Skeletal muscle satellite cell (primary cell): ENCODE measurements at regions not wholly inside any gene's neighbourhood (a gene's known extent, or its start where the extent isn't known, plus 50 kb on each side); places are given as distances from the start of the nearest gene placed in this dataset.

ENCODE experiments used
- H3K27me3 ChIP-seq: 2 replicates; pipeline ENCODE4 v1.7.0; 2013; ENCODE audit warnings: low read length; ENCODE audit not compliant: control insufficient read depth, insufficient read depth
- H3K36me3 ChIP-seq: 2 replicates; pipeline ENCODE4 v1.7.0; 2013; ENCODE audit warnings: mild to moderate bottlenecking, control low read depth, low read length; ENCODE audit not compliant: insufficient read depth
- H3K4me1 ChIP-seq: 2 replicates; pipeline ENCODE4 v1.7.0; 2013; ENCODE audit warnings: low read length; ENCODE audit not compliant: control insufficient read depth, insufficient read depth
- H3K4me2 ChIP-seq: 2 replicates; pipeline ENCODE4 v1.7.0; 2013; ENCODE audit warnings: mild to moderate bottlenecking, low read length
- H3K4me3 ChIP-seq: 2 replicates; pipeline ENCODE4 v1.7.0; 2013; ENCODE audit warnings: low read length
- H3K9ac ChIP-seq: 2 replicates; pipeline ENCODE4 v1.7.0; 2013; ENCODE audit warnings: mild to moderate bottlenecking, low read depth, low read length, moderate library complexity
- H3K9me3 ChIP-seq: replicated peaks from 2 replicates; pipeline ENCODE4 v1.7.0; 2013; ENCODE audit warnings: mild to moderate bottlenecking, control low read depth, low read length

- Histone ChIP-seq H3K4me3 (no peak overlapping the region), H3K9ac (no peak overlapping the region), H3K4me2 (no peak overlapping the region), H3K4me1 (no peaks in the 10 kb centered on the region), H3K27me3 (no peaks in the 10 kb centered on the region), H3K9me3 (no peaks in the 10 kb centered on the region), H3K36me3 (no peaks in the 10 kb centered on the region)
Observed at GRCh38 chr11:104652996-104653395, 245.3 kb downstream of the CASP12 start.

- H3K9me3 ChIP-seq, result no peaks in the 10 kb centered on the region
Observed at GRCh38 chr11:104650234-104650633, 248.0 kb downstream of the CASP12 start.

GRCh38 chr11:104649002-104649401, 249.3 kb downstream of the CASP12 start:
- H3K36me3 ChIP-seq, result no peaks in the 10 kb centered on the region
- no peak overlapping the region for H3K9ac ChIP-seq
- no peaks in the 10 kb centered on the region for H3K9me3 ChIP-seq
- H3K4me2 ChIP-seq, result no peak overlapping the region
- H3K27me3 ChIP-seq, result no peaks in the 10 kb centered on the region
- no peaks in the 10 kb centered on the region for H3K4me1 ChIP-seq
- no peak overlapping the region for H3K4me3 ChIP-seq

More at GRCh38 chr11:104650234-104650633, 248.0 kb downstream of the CASP12 start:
- Histone ChIP-seq H3K36me3 (no peaks in the 10 kb centered on the region), H3K27me3 (no peaks in the 10 kb centered on the region), H3K4me2 (no peak overlapping the region), H3K9ac (no peak overlapping the region), H3K4me3 (no peak overlapping the region), H3K4me1 (no peaks in the 10 kb centered on the region)

- H3K9me3 ChIP-seq, result no peaks in the 10 kb centered on the region
- no peaks in the 10 kb centered on the region for H3K27me3 ChIP-seq
- H3K4me3 ChIP-seq, result no peak overlapping the region
- no peaks in the 10 kb centered on the region for H3K4me1 ChIP-seq
- no peaks in the 10 kb centered on the region for H3K36me3 ChIP-seq
- H3K4me2 ChIP-seq, result no peak overlapping the region
- no peak overlapping the region for H3K9ac ChIP-seq
Observed at GRCh38 chr11:104645261-104646222, 252.7 kb downstream of the CASP12 start.

GRCh38 chr11:104637662-104638170, 260.5 kb downstream of the CASP12 start:
- Histone ChIP-seq H3K36me3 (no peaks in the 10 kb centered on the region), H3K4me1 (no peaks in the 10 kb centered on the region), H3K4me3 (no peak overlapping the region), H3K4me2 (no peak overlapping the region), H3K9me3 (no peaks in the 10 kb centered on the region), H3K27me3 (no peaks in the 10 kb centered on the region), H3K9ac (no peak overlapping the region)

- H3K27me3 ChIP-seq, result no peaks in the 10 kb centered on the region
- no peaks in the 10 kb centered on the region for H3K4me1 ChIP-seq
- H3K4me3 ChIP-seq, result no peak overlapping the region
- H3K36me3 ChIP-seq, result no peaks in the 10 kb centered on the region
- no peak overlapping the region for H3K4me2 ChIP-seq
- no peaks in the 10 kb centered on the region for H3K9me3 ChIP-seq
- no peak overlapping the region for H3K9ac ChIP-seq
Observed at GRCh38 chr11:104633226-104633625, 265.0 kb downstream of the CASP12 start.

- no peak overlapping the region for H3K4me3 ChIP-seq
- no peak overlapping the region for H3K9ac ChIP-seq
- no peak overlapping the region for H3K4me2 ChIP-seq
- peaks cover 1% of the 10 kb centered on the region for H3K4me1 ChIP-seq
- H3K27me3 ChIP-seq, result no peaks in the 10 kb centered on the region
- H3K9me3 ChIP-seq, result no peaks in the 10 kb centered on the region
- H3K36me3 ChIP-seq, result no peaks in the 10 kb centered on the region
Observed at GRCh38 chr11:104630352-104630751, 267.9 kb downstream of the CASP12 start.

- no peak overlapping the region for H3K9ac ChIP-seq
- H3K27me3 ChIP-seq, result no peaks in the 10 kb centered on the region
- H3K9me3 ChIP-seq, result no peaks in the 10 kb centered on the region
- H3K4me3 ChIP-seq, result no peak overlapping the region
- no peak overlapping the region for H3K4me2 ChIP-seq
- peaks cover 25% of the 10 kb centered on the region for H3K4me1 ChIP-seq
- no peaks in the 10 kb centered on the region for H3K36me3 ChIP-seq
Observed at GRCh38 chr11:104625246-104625645, 273.0 kb downstream of the CASP12 start.

- no peaks in the 10 kb centered on the region for H3K9me3 ChIP-seq
- no peaks in the 10 kb centered on the region for H3K36me3 ChIP-seq
- H3K4me3 ChIP-seq, result no peak overlapping the region
- H3K9ac ChIP-seq, result peak overlapping the region; percentile 31
- peaks cover 25% of the 10 kb centered on the region for H3K4me1 ChIP-seq
- no peaks in the 10 kb centered on the region for H3K27me3 ChIP-seq
- peak overlapping the region; percentile 45 for H3K4me2 ChIP-seq
Observed at GRCh38 chr11:104624021-104624420, 274.2 kb downstream of the CASP12 start.

- H3K4me1 ChIP-seq, result peaks cover 25% of the 10 kb centered on the region
- no peaks in the 10 kb centered on the region for H3K36me3 ChIP-seq
- H3K4me2 ChIP-seq, result peak overlapping the region; percentile 45
- no peaks in the 10 kb centered on the region for H3K27me3 ChIP-seq
- H3K9ac ChIP-seq, result peak overlapping the region; percentile 31
- H3K4me3 ChIP-seq, result no peak overlapping the region
- H3K9me3 ChIP-seq, result no peaks in the 10 kb centered on the region
Observed at GRCh38 chr11:104623518-104623917, 274.7 kb downstream of the CASP12 start.

- H3K9me3 ChIP-seq, result no peaks in the 10 kb centered on the region
- H3K4me2 ChIP-seq, result no peak overlapping the region
- H3K4me3 ChIP-seq, result no peak overlapping the region
- H3K9ac ChIP-seq, result no peak overlapping the region
- H3K4me1 ChIP-seq, result peaks cover 25% of the 10 kb centered on the region
- no peaks in the 10 kb centered on the region for H3K27me3 ChIP-seq
- H3K36me3 ChIP-seq, result no peaks in the 10 kb centered on the region
Observed at GRCh38 chr11:104620991-104621390, 277.3 kb downstream of the CASP12 start.

GRCh38 chr11:104619751-104620150, 278.5 kb downstream of the CASP12 start:
- H3K27me3 ChIP-seq, result no peaks in the 10 kb centered on the region
- no peak overlapping the region for H3K4me3 ChIP-seq
- H3K9me3 ChIP-seq, result no peaks in the 10 kb centered on the region
- H3K4me2 ChIP-seq, result no peak overlapping the region
- no peaks in the 10 kb centered on the region for H3K36me3 ChIP-seq
- H3K4me1 ChIP-seq, result peaks cover 18% of the 10 kb centered on the region
- H3K9ac ChIP-seq, result no peak overlapping the region
